GM12864 (cell line): ENCODE measurements at regions not wholly inside any gene's neighbourhood (a gene's known extent, or its start where the extent isn't known, plus 50 kb on each side); places are given as distances from the start of the nearest gene placed in this dataset.

ENCODE experiments used
- DNase-seq: peaks from one replicate; pipeline ENCODE4 v3.0.0-alpha.2; 2011; ENCODE audit warnings: low read depth
- H3K4me3 ChIP-seq: 2 replicates; pipeline ENCODE4 v1.5.1; 2011; ENCODE audit warnings: mild to moderate bottlenecking, low read depth, low read length, control low read depth
- TF ChIP-seq, protein P1 (sequence below): IDR thresholded peaks from 2 replicates; pipeline ENCODE4 v1.5.1; 2011; ENCODE audit warnings: low read depth, mild to moderate bottlenecking, moderate library complexity, low read length, control low read depth, inconsistent platforms; ENCODE audit errors: missing control alignments

DNA sequence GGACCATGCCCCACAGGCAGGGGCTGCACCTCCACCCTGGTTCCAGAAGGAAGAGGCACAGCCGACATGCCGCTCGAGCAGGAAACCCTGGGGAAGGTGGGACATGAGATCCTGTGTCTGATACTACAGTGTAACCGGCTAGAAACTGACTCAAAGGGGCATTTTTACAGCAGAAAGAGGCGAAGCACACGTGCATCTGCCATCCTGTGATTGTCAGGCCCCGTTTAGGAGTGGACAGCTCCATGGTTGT lies 62.7 kb downstream of the SIK1 start:
- DNase-seq, result no peak
- no peak overlapping the region for H3K4me3 ChIP-seq
- TF ChIP-seq, protein P1, sequence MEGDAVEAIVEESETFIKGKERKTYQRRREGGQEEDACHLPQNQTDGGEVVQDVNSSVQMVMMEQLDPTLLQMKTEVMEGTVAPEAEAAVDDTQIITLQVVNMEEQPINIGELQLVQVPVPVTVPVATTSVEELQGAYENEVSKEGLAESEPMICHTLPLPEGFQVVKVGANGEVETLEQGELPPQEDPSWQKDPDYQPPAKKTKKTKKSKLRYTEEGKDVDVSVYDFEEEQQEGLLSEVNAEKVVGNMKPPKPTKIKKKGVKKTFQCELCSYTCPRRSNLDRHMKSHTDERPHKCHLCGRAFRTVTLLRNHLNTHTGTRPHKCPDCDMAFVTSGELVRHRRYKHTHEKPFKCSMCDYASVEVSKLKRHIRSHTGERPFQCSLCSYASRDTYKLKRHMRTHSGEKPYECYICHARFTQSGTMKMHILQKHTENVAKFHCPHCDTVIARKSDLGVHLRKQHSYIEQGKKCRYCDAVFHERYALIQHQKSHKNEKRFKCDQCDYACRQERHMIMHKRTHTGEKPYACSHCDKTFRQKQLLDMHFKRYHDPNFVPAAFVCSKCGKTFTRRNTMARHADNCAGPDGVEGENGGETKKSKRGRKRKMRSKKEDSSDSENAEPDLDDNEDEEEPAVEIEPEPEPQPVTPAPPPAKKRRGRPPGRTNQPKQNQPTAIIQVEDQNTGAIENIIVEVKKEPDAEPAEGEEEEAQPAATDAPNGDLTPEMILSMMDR, result no peak

DNA sequence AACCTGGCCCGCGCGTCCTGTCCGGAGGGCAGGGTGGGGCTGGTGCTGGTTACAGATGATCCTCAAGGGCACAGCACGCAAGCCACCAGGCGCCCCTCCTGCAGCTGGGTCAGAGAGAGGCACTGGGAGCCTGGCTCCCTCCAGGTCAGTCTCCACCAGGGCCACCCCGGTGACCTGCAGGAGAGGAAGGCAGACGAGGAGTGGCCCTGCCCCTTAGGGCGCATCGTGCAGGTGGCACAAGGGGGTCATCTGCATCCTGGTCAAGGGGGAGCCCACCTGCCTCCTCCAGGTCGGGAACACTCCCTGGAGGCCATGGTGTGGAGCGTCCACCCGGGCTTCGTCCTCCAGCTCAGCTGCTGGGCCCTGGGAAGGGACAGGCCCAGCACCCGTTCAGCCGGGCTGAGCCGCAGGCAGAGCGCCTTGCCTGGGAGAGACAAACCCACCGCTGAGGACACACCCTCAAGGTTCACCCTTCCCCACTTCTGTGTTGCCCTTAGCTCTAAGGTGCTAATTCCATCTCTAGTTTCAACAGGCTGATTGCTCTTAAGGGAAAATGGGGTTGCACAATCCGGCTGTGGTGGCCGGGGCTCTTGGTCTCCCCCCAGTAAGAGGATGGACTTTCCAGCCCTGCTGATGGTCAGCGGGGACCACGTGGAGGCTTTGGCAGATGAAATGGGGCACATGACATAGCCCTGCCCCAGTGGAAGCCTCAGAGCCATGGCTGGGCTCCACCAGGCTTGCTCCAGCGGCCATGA lies 63.2 kb downstream of the SIK1 start:
- TF ChIP-seq, protein P1, result no peak
- DNase-seq, result no peak
- no peak overlapping the region for H3K4me3 ChIP-seq

GRCh38 chr21:43362915-43363314 lies 64.0 kb downstream of the SIK1 start:
- DNase-seq, result no peak
- TF ChIP-seq, protein P1, result no peak
- H3K4me3 ChIP-seq, result no peak overlapping the region

DNA sequence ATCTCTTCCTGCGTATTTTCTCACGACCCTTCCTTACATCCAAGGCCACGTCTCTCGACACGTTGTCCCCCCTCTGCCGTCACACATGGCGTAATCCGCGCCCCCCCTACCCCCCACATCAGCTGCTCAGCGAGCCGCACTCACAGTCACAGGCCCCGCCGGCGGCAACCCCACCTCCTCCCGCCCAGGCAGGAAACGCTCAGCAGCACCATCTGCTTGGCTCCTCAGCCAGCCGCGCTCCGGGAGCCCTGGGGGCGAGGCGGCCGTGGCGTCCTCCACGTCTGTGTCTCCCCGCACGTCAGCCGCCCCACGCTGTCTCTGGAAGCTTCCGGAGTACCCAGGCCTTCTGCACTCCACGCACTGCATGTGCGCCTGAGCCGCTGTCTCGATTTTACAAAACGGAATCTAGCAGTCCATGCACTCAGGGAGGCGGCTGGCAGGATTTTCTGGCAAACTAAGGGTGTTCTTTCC lies 64.6 kb downstream of the SIK1 start:
- DNase-seq, result no peak
- H3K4me3 ChIP-seq, result peak overlapping the region; percentile 37

DNA sequence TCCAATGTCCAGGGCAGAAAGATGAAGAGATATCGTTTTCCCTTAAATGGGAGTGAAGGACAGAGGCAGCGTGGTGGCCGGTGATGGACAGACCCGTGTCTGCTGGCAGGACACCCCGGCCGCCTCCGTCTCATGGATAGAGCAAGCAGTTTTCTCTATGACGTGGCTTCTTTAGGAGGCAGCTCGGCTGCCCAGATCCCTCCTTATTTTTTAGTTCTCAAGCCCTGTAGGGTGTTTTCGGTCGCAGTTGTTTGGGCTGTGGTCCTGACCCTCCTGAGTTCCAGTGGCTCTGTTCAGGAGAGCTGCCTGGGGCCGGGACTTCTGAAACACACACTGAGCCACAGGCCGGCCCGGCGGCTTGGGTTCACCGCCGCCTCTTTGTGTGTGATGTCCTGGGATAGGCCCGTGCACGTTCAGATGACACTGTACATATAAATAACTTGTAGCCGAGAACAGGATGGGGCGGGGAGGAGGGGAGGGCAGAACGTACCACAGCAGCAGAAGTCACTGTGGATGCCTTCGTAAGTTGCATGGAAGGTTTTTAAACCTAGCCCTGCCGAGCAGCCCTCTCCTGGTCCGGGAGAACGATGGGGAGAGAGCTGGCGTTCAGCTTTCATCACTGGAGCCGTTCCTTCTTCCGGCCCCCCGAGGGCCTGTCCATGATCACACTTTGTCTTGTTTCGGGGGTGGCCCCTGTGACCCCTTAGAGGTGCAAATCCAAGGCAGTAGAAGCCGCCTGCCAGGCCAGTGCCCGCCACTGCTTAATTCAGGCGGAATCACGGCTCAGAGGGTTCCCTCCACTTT lies 65.2 kb downstream of the SIK1 start:
- TF ChIP-seq, protein P1, result no peak
- peak; percentile 63 for DNase-seq
- peak overlapping the region; percentile 39 for H3K4me3 ChIP-seq

More for the DNA sequence above, 64.6 kb downstream of the SIK1 start:
- TF ChIP-seq, protein P1, result no peak

- DNase-seq, result no peak
- H3K4me3 ChIP-seq, result peak overlapping the region; percentile 39
- TF ChIP-seq, protein P1, result no peak
Measured at GRCh38 chr21:43361127-43361492, 65.8 kb downstream of the SIK1 start.
